Type B pancreatic cell (in vitro differentiated cells): ENCODE measurements at regions not wholly inside any gene's neighbourhood (a gene's known extent, or its start where the extent isn't known, plus 50 kb on each side); places are given as distances from the start of the nearest gene placed in this dataset.

ENCODE experiments used
- DNase-seq: peaks from one replicate; pipeline ENCODE4 v3.0.0; 2021; ENCODE audit warnings: mixed read lengths; ENCODE audit not compliant: unreplicated experiment; ENCODE audit errors: extremely low spot score
- H3K27ac Mint-ChIP-seq: 2 replicates; pipeline ENCODE4 v1.8.0; 2021; ENCODE audit warnings: mild to moderate bottlenecking, mixed read lengths
- H3K27me3 Mint-ChIP-seq: 2 replicates; pipeline ENCODE4 v1.8.0; 2021; ENCODE audit warnings: mixed read lengths
- H3K36me3 Mint-ChIP-seq: 2 replicates; pipeline ENCODE4 v1.8.0; 2021; ENCODE audit warnings: mixed read lengths
- H3K4me1 Mint-ChIP-seq: one replicate; pipeline ENCODE4 v1.8.0; 2021; ENCODE audit warnings: mixed read lengths; ENCODE audit not compliant: unreplicated experiment
- H3K4me3 Mint-ChIP-seq: 2 replicates; pipeline ENCODE4 v1.8.0; 2021; ENCODE audit warnings: mild to moderate bottlenecking, mixed read lengths
- H3K9me3 Mint-ChIP-seq: 2 replicates; pipeline ENCODE4 v1.8.0; 2021; ENCODE audit warnings: mixed read lengths
- CTCF ChIP-seq: fragments of 200-600 bp; sonication (generic); conservative IDR thresholded peaks from 2 replicates; pipeline ENCODE4 v1.5.0; 2021; ENCODE audit warnings: antibody characterized with exemption, mild to moderate bottlenecking

GRCh38 chr20:59461526-59461925, 142.8 kb upstream of the PHACTR3 start:
- Mint-ChIP-seq H3K9me3 (no peaks in the 10 kb centered on the region), H3K36me3 (no peaks in the 10 kb centered on the region), H3K27ac (no peak overlapping the region), H3K4me1 (peaks cover 4% of the 10 kb centered on the region), H3K27me3 (peaks cover 17% of the 10 kb centered on the region), H3K4me3 (no peak overlapping the region)
- no peak for TF ChIP-seq CTCF
- no peak for DNase-seq

GRCh38 chr20:59462249-59462648, 142.1 kb upstream of the PHACTR3 start:
- no peaks in the 10 kb centered on the region for H3K9me3 Mint-ChIP-seq
- peaks cover 4% of the 10 kb centered on the region for H3K4me1 Mint-ChIP-seq
- H3K27ac Mint-ChIP-seq: no peak overlapping the region
- DNase-seq: no peak
- no peak overlapping the region for H3K4me3 Mint-ChIP-seq
- TF ChIP-seq CTCF: no peak
- no peaks in the 10 kb centered on the region for H3K36me3 Mint-ChIP-seq
- H3K27me3 Mint-ChIP-seq: peaks cover 17% of the 10 kb centered on the region

- no peak overlapping the region for H3K4me3 Mint-ChIP-seq
- TF ChIP-seq CTCF: no peak
- H3K27me3 Mint-ChIP-seq: peaks cover 17% of the 10 kb centered on the region
- no peak for DNase-seq
- no peaks in the 10 kb centered on the region for H3K36me3 Mint-ChIP-seq
- no peak overlapping the region for H3K27ac Mint-ChIP-seq
- H3K9me3 Mint-ChIP-seq: no peaks in the 10 kb centered on the region
- H3K4me1 Mint-ChIP-seq: peaks cover 4% of the 10 kb centered on the region
These were observed 140.8 kb upstream of the PHACTR3 start for GRCh38 chr20:59463541-59463940.

GRCh38 chr20:59466107-59466815, 138.1 kb upstream of the PHACTR3 start:
- H3K36me3 Mint-ChIP-seq: no peaks in the 10 kb centered on the region
- peaks cover 11% of the 10 kb centered on the region for H3K27me3 Mint-ChIP-seq
- TF ChIP-seq CTCF: no peak
- H3K4me3 Mint-ChIP-seq: no peak overlapping the region
- no peak overlapping the region for H3K27ac Mint-ChIP-seq
- DNase-seq: no peak
- H3K4me1 Mint-ChIP-seq: peaks cover 4% of the 10 kb centered on the region
- H3K9me3 Mint-ChIP-seq: no peaks in the 10 kb centered on the region

GRCh38 chr20:59468831-59469230, 135.5 kb upstream of the PHACTR3 start:
- Mint-ChIP-seq H3K4me3 (no peak overlapping the region), H3K9me3 (no peaks in the 10 kb centered on the region), H3K27me3 (peaks cover 8% of the 10 kb centered on the region), H3K4me1 (peaks cover 16% of the 10 kb centered on the region), H3K27ac (no peak overlapping the region), H3K36me3 (no peaks in the 10 kb centered on the region)
- no peak for DNase-seq
- TF ChIP-seq CTCF: no peak
